ENCODE measurements at regions not wholly inside any gene's neighbourhood (a gene's known extent, or its start where the extent isn't known, plus 50 kb on each side); places are given as distances from the start of the nearest gene placed in this dataset.

- DNase-seq: no peak
Observed at GRCh38 chr4:14952352-14952751, 49.9 kb upstream of the CPEB2 start.

All from stimulated activated CD4-positive, alpha-beta T cell treated with anti-CD3 and anti-CD28 coated beads, Interleukin-4, amount 100 ng/mL, for 1 hour (primary cell).